Common myeloid progenitor, CD34-positive (primary cell): ENCODE measurements at regions not wholly inside any gene's neighbourhood (a gene's known extent, or its start where the extent isn't known, plus 50 kb on each side); places are given as distances from the start of the nearest gene placed in this dataset.
A peak's percentile ranks its signal among the peaks of the same experiment; 100 is the strongest.
"Not testable (repeated sequence)": the region's sequence is repeated elsewhere in the genome, so short reads cannot be mapped to it uniquely, and the experiment has no call there.

Source experiments
- CTCF ChIA-PET: fragments of 350-600 bp; sonication (Branson Sonifier 250); formaldehyde crosslinking; loops from one replicate; lab custom pipeline; 2021; ENCODE audit warnings: antibody characterized with exemption; lab: Charles Lee
- POLR2A ChIA-PET: fragments of 350-600 bp; sonication (Branson Sonifier 250); formaldehyde crosslinking; loops from one replicate; lab custom pipeline; 2021; ENCODE audit warnings: antibody characterized with exemption; lab: Charles Lee
- DNase-seq, 3 donors: peaks; one replicate each; pipeline versions ENCODE4 v3.0.0 to v3.0.0-alpha.2; 2013
- H3K27ac ChIP-seq, 2 experiments: 1 replicate in 1 of 2; 2 replicates in 1 of 2; pipeline ENCODE4 v1.7.0; 2013; ENCODE audit warnings: inconsistent platforms in 2 of 2, low read length in 2 of 2, mild to moderate bottlenecking in 2 of 2, low read depth in 1 of 2, moderate library complexity in 1 of 2; ENCODE audit not compliant: severe bottlenecking in 2 of 2, insufficient read depth in 1 of 2, poor library complexity in 1 of 2
- H3K27me3 ChIP-seq, 5 experiments: replicated peaks in 2 of 5; 1 replicate in 3 of 5; 2 replicates in 2 of 5; pipeline versions ENCODE4 v1.6.1 to v1.7.0; 2013; ENCODE audit warnings: low read length in 4 of 5, mild to moderate bottlenecking in 2 of 5, moderate library complexity in 2 of 5, inconsistent platforms in 1 of 5; ENCODE audit not compliant: insufficient read depth in 5 of 5, control insufficient read depth in 4 of 5
- H3K36me3 ChIP-seq, 4 experiments: 1 replicate in 2 of 4; 2 replicates in 2 of 4; pipeline versions ENCODE4 v1.6.1 to v1.7.0; 2013; ENCODE audit warnings: low read length in 3 of 4, control low read depth in 1 of 4, mild to moderate bottlenecking in 1 of 4; ENCODE audit not compliant: control insufficient read depth in 4 of 4, insufficient read depth in 4 of 4
- H3K4me1 ChIP-seq, 4 experiments: 1 replicate in 3 of 4; 2 replicates in 1 of 4; pipeline versions ENCODE4 v1.6.1 to v1.7.1; 2013; ENCODE audit warnings: low read length in 3 of 4, mild to moderate bottlenecking in 3 of 4, control low read depth in 1 of 4, inconsistent platforms in 1 of 4, moderate library complexity in 1 of 4; ENCODE audit not compliant: control insufficient read depth in 4 of 4, insufficient read depth in 4 of 4; ENCODE audit errors: control extremely low read depth in 1 of 4
- H3K4me3 ChIP-seq, 7 experiments: 1 replicate in 4 of 7; 2 replicates in 3 of 7; pipeline versions ENCODE4 v1.5.1 to v1.7.0; 2013; ENCODE audit warnings: mild to moderate bottlenecking in 7 of 7, low read length in 6 of 7, moderate library complexity in 6 of 7, inconsistent platforms in 2 of 7, low read depth in 2 of 7, control low read depth in 1 of 7; ENCODE audit not compliant: insufficient read depth in 4 of 7, control insufficient read depth in 1 of 7; ENCODE audit errors: extremely low read depth in 1 of 7
- H3K9me3 ChIP-seq, 5 experiments: 1 replicate in 4 of 5; 2 replicates in 1 of 5; pipeline versions ENCODE4 v1.6.1 to v1.7.1; 2013; ENCODE audit warnings: low read length in 4 of 5, mild to moderate bottlenecking in 2 of 5, inconsistent platforms in 1 of 5, low read depth in 1 of 5, moderate library complexity in 1 of 5; ENCODE audit not compliant: control insufficient read depth in 4 of 5, insufficient read depth in 2 of 5; ENCODE audit errors: control extremely low read depth in 1 of 5
- WGBS: methylation state at CpG from one replicate; pipeline ENCODE4 v1.1.5; 2013; ENCODE audit not compliant: insufficient coverage; 5-methylcytosine and 5-hydroxymethylcytosine counted together

DNA sequence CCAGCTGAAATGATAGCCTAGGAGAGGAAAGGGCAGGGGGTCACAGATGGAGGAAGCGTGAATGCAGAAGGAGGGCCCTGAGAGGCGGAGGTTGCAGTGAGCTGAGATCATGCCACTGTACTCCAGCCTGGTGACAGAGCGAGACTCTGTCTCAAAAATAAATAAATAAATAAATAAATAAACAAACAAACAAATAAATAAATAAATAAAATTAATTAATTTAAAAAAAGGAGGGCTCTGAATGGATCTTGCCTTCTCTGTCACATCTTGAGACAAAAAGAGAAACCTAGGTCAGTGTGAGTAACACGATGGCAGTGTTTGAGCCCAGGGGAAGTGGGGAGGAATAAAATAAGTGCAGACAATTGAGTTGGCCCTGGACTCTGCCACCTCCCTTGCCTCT, 182.3 kb upstream of the DAAM1 start:
- no CpG with 5 or more reads among the region's 4 CpGs for WGBS
- DNase-seq, CTCF ChIA-PET, H3K4me1 ChIP-seq, H3K36me3 ChIP-seq, H3K27ac ChIP-seq, POLR2A ChIA-PET, H3K27me3 ChIP-seq, H3K9me3 ChIP-seq, H3K4me3 ChIP-seq: not testable (repeated sequence)

DNA sequence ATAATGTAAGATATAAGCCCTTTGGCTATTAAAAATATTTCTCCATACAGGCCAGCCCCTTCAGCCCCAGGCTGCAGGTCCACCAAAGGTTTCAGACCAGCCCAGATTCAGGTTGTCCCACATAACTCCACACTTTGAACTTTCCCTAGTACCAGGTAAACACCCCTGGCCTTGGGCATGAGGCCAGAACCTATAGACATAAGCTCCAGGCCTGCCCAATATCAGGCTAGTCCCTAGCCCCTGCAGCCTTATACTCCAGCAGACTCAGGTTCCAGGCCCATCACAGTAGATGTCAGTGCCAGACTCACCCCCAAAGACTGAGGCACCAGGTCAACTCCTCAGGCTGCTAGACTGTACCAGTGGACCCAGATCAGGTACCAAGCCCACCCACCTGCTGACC, 178.5 kb upstream of the DAAM1 start:
- DNase-seq: no peak
- POLR2A ChIA-PET: interaction anchor here (0.7 kb wide), 1 partner anchor 11 kb away, joined by 3 read pairs; no protein-coding TSS in a partner anchor
- Histone ChIP-seq H3K9me3 (peaks cover 0 to 10% (median 4%) of the 10 kb centered on the region in 5 experiments), H3K4me1 (peaks cover 0 to 7% (median 0%) of the 10 kb centered on the region in 4 experiments), H3K27ac (no peak overlapping the region), H3K27me3 (no peaks in the 10 kb centered on the region), H3K36me3 (no peaks in the 10 kb centered on the region), H3K4me3 (no peak overlapping the region)
- CTCF ChIA-PET: no interaction called here

DNA sequence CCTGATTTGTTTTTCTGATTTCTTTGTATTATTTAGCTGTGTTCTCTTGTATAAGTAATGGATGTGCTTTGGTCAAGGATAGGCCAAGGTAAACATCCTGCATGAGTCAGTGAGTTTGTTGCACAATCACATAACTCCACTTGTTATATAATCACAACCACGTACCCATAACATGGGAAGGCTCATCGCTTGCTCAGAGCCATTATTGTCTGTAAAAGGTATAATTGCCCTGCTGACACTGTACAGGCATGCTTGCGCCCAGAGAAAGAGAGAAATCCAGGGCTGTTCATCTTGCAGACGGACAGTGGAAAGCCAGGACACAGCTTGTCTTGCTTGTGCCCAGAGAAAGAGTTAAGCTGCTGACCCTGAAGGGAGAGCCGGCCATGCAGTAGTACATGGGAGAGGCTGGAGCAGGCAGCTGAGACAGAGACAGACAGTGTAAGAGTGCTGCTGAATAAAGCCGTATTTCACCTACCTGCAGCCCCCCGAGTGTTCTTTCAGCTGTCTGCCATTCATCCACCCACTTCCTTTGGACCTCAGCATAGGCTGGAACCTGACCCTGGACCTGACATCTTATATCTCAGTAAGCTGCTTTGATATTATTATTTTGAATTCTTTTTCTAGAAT, 174.7 kb upstream of the DAAM1 start:
- Histone ChIP-seq H3K9me3 (peaks cover 0 to 10% (median 4%) of the 10 kb centered on the region in 5 experiments), H3K27ac (no peak overlapping the region), H3K4me1 (peaks cover 0 to 7% (median 0%) of the 10 kb centered on the region in 4 experiments), H3K4me3 (no peak overlapping the region), H3K36me3 (no peaks in the 10 kb centered on the region), H3K27me3 (no peaks in the 10 kb centered on the region)
- POLR2A ChIA-PET: no interaction called here
- DNase-seq: no peak
- 85% methylated on average over 5 of the region's 7 CpGs for WGBS
- CTCF ChIA-PET: interaction anchor here (4.4 kb wide), 1 partner anchor 513 kb away, joined by 15 read pairs; no protein-coding TSS in a partner anchor

DNA sequence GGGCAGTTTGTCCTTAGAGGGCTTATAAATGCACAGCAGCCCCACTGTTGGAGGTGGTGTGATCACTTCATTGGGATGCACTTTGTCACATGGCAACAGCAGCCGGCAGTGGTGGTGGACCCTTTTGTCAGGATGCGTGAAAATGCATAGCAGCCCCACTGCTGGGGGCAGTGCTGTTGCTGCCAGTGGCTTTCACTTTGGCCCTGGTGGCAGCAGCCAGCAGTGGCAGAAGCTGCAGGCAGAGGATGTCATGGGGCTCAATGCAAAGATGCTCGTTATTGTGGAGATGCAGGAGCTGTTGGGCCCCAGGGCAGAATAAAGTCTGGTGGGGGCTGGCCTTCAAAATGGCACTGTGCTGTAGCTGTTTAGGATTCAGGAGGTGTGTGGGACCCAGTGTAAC, 173.0 kb upstream of the DAAM1 start:
- no peaks in the 10 kb centered on the region for H3K27me3 ChIP-seq
- no peak overlapping the region for H3K27ac ChIP-seq
- peaks cover 0 to 10% (median 2%) of the 10 kb centered on the region in 5 experiments for H3K9me3 ChIP-seq
- no peak overlapping the region for H3K4me3 ChIP-seq
- WGBS: 95% methylated on average over 3 of the region's 3 CpGs
- POLR2A ChIA-PET: no interaction called here
- no peaks in the 10 kb centered on the region for H3K36me3 ChIP-seq
- H3K4me1 ChIP-seq: peaks cover 0 to 7% (median 0%) of the 10 kb centered on the region in 4 experiments
- no peak for DNase-seq
- CTCF ChIA-PET: interaction anchor here (0.6 to 4.4 kb wide), 4 partner anchors 9 to 514 kb away, joined by 3 to 15 read pairs (median 5); no protein-coding TSS in a partner anchor

DNA sequence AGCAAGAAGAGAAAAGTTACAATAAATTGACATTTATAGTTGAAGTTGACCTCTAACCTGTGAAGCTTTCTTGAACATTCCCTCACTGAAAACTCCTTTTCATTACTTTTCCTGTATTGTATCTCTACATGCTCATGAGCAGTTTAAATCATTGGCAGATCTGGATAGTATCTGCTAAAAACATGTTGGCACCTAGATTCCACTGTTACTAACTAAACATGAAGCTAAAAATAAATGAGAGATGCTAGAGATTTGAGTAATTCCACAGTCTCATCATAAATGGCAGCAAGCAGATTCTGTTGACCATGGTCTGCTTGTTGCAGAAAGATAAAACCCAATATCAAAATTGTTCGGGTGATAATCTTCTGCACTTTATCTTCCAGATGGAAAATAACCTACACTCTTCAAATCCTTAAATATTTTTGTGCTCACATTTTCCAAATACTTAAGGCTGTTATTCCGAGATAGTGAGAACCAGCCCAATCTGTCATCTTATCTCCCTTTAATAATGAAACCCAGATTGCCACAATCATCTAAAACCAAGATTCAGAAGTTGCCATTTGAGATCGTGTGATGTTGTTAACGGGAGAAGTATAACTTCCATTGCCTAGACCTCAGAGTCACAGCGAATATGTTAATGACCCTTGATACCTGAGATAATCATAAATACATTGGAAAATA, 171.0 kb upstream of the DAAM1 start:
- Histone ChIP-seq H3K9me3 (peaks cover 0 to 9% (median 2%) of the 10 kb centered on the region in 5 experiments), H3K27me3 (no peaks in the 10 kb centered on the region), H3K4me1 (peaks cover 0 to 7% (median 0%) of the 10 kb centered on the region in 4 experiments), H3K4me3 (no peak overlapping the region), H3K27ac (no peak overlapping the region), H3K36me3 (no peaks in the 10 kb centered on the region)
- DNase-seq: no peak
- WGBS: 63% methylated on average over 1 of the region's 5 CpGs
- ChIA-PET CTCF (interaction anchor here (0.8 to 4.4 kb wide), 2 partner anchors 379 to 516 kb away, joined by 3 to 15 read pairs; no protein-coding TSS in a partner anchor), POLR2A (no interaction called here)

DNA sequence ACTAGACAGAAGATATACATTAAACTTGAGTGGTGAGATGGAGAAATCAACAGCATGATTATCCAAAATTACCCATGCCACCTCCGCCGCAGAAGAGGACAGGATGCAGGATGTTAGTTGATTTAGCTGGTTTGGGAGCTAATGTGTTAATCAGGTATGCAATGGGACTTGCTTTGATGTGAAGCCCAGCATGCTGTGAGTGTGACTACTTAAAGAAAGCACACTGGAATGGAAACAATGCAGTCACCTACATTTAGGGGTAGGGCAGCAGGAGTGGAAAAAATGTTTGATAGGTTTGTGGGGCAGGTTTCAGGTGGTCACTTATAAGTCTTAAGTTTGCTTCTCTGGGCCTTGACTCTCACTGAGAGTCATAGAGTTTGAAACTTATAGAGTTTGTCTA, 170.0 kb upstream of the DAAM1 start:
- POLR2A ChIA-PET: no interaction called here
- WGBS: 67% methylated on average over 2 of the region's 2 CpGs
- CTCF ChIA-PET: interaction anchor here (0.6 to 4.2 kb wide), 4 partner anchors 10 to 517 kb away, joined by 4 to 20 read pairs (median 6); no protein-coding TSS in a partner anchor

DNA sequence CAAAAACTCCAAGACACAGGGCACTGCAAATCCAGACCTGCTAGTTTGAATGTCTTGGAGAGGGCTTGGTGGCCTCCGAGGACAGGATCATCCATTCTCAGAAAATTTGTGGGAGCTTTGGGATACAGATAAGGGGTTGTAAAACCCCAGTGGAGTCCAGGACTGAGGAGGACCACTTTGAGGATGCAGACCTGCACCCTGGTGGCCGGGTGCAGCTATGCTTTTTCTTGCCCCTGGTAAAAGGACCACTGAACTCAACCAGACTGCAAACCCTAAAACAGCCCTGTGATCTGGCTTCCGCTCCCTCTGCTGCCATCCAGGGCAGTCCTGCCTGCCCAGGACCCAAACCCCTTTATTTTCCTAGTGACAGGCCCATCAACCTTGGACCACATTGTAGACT, 169.5 kb upstream of the DAAM1 start:
- peak in 2 of 3 donors; percentile 17 for DNase-seq

More for the DNA sequence above, 170.0 kb upstream of the DAAM1 start:
- peaks cover 0 to 7% (median 0%) of the 10 kb centered on the region in 4 experiments for H3K4me1 ChIP-seq
- H3K27ac ChIP-seq: no peak overlapping the region
- no peaks in the 10 kb centered on the region for H3K36me3 ChIP-seq
- H3K4me3 ChIP-seq: no peak overlapping the region
- no peaks in the 10 kb centered on the region for H3K27me3 ChIP-seq
- no peak for DNase-seq
- H3K9me3 ChIP-seq: peaks cover 0 to 5% (median 2%) of the 10 kb centered on the region in 5 experiments

More for the DNA sequence above, 169.5 kb upstream of the DAAM1 start:
- Histone ChIP-seq H3K4me3 (no peak overlapping the region), H3K9me3 (peaks cover 0 to 2% (median 0%) of the 10 kb centered on the region in 5 experiments), H3K27me3 (no peaks in the 10 kb centered on the region), H3K4me1 (peaks cover 0 to 7% (median 0%) of the 10 kb centered on the region in 4 experiments), H3K36me3 (no peaks in the 10 kb centered on the region), H3K27ac (no peak overlapping the region)
- ChIA-PET POLR2A (no interaction called here), CTCF (interaction anchor here (0.6 to 4.2 kb wide), 4 partner anchors 9 to 518 kb away, joined by 4 to 20 read pairs (median 6); no protein-coding TSS in a partner anchor)
- 100% methylated on average over 3 of the region's 3 CpGs for WGBS
